Sigmoid colon (tissue), 4 donors: ENCODE measurements at regions not wholly inside any gene's neighbourhood (a gene's known extent, or its start where the extent isn't known, plus 50 kb on each side); places are given as distances from the start of the nearest gene placed in this dataset.

ENCODE experiments used
- CTCF ChIP-seq, 4 experiments: fragments of 450-650 bp in 3 of 4; fragments of 200-600 bp in 1 of 4; IDR thresholded peaks; one replicate each; pipeline ENCODE4 v1.5.1; 2016 to 2019; ENCODE audit warnings: antibody characterized with exemption in 4 of 4, mild to moderate bottlenecking in 3 of 4, moderate library complexity in 2 of 4
- EP300 ChIP-seq, 4 donors: sonication (generic); formaldehyde crosslinking; IDR thresholded peaks; one replicate each; pipeline ENCODE4 v1.6.1; 2017; ENCODE audit warnings: antibody characterized with exemption in 4 of 4
- POLR2A ChIP-seq, 2 donors: fragments of 450-650 bp; IDR thresholded peaks; one replicate each; pipeline ENCODE4 v1.6.1; 2016; ENCODE audit warnings: antibody characterized with exemption in 2 of 2, mild to moderate bottlenecking in 2 of 2, moderate library complexity in 2 of 2
- POLR2AphosphoS5 ChIP-seq, 4 donors: sonication (generic); formaldehyde crosslinking; IDR thresholded peaks; one replicate each; pipeline ENCODE4 v1.6.1; 2017; ENCODE audit warnings: antibody characterized with exemption in 4 of 4

- TF ChIP-seq CTCF (IDR thresholded peaks at IDR 0.05) (no peak), POLR2A (IDR thresholded peaks at IDR 0.05) (no peak), POLR2AphosphoS5 (IDR thresholded peaks at IDR 0.05) (no peak), EP300 (IDR thresholded peaks at IDR 0.05) (no peak)
These were observed 105.0 kb upstream of the SH3BP4 start for GRCh38 chr2:234846599-234847363.
